ENCODE measurements at regions not wholly inside any gene's neighbourhood (a gene's known extent, or its start where the extent isn't known, plus 50 kb on each side); places are given as distances from the start of the nearest gene placed in this dataset.

- TF ChIP-seq CENPT (CRISPR knock-in tag; IDR thresholded peaks at IDR 0.05; ENCODE audit: low read depth) (no peak), ZNF569 (CRISPR knock-in tag; IDR thresholded peaks at IDR 0.05; ENCODE audit: borderline replicate concordance) (no peak), SALL1 (CRISPR knock-in tag; IDR thresholded peaks at IDR 0.05) (no peak)
- Histone ChIP-seq H3K4me2 (ENCODE audit: low read depth, low read length) (no peak overlapping the region), H3K9ac (ENCODE audit: insufficient read depth, low read depth, low read length) (no peak overlapping the region), H3K9me3 (ENCODE audit: low read length) (no peaks in the 10 kb centered on the region), H3K27me3 (ENCODE audit: control insufficient read depth in 1 of 2, insufficient read depth in 2 of 2, low read length in 2 of 2) (no peaks in the 10 kb centered on the region), H3K36me3 (replicated peaks in 1 of 2; ENCODE audit: control insufficient read depth in 1 of 2, insufficient read depth in 2 of 2, low read length in 2 of 2) (no peaks in the 10 kb centered on the region), H2AFZ (ENCODE audit: low read length) (no peak overlapping the region), H3K4me3 (replicated peaks in 1 of 3; ENCODE audit: insufficient read depth in 1 of 3, low read depth in 2 of 3, low read length in 3 of 3) (no peak overlapping the region), H3K4me1 (ENCODE audit: insufficient read depth, low read length) (no peaks in the 10 kb centered on the region), H4K20me1 (ENCODE audit: insufficient read depth, low read length) (no peaks in the 10 kb centered on the region), H3K27ac (ENCODE audit: extremely low read length, insufficient read depth, low read length) (no peak overlapping the region), H3K79me2 (ENCODE audit: insufficient read depth, low read length) (no peaks in the 10 kb centered on the region)
- in situ Hi-C loops (cut with HindIII; ENCODE audit: extremely low pct_ligation_motif_present, low pct_unique_long_range_greater_than_20kb): no loop called here
- DNase-seq (ENCODE audit: low spot score) (no peak), ATAC-seq (no peak), FAIRE-seq (no peak)
- intact Hi-C loops (cut with micrococcal nuclease; ENCODE audit: unreplicated experiment): no loop called here
- no TSS peak for BruUV-seq (replicated peaks)
- WGBS (ENCODE audit: low lambda C conversion rate): 25% methylated on average over 1 of the region's 1 CpG
- ChIA-PET CTCF (ENCODE audit: low intra/inter-chr PET ratio, low total read pairs) (no interaction called here), POLR2A (no interaction called here)
Measured at GRCh38 chr9:38216572-38216971, 147.5 kb upstream of the SHB start.

- 5% methylated on average over 3 of the region's 3 CpGs for WGBS (ENCODE audit: low lambda C conversion rate)
- Histone ChIP-seq H3K36me3 (replicated peaks in 1 of 2; ENCODE audit: control insufficient read depth in 1 of 2, insufficient read depth in 2 of 2, low read length in 2 of 2) (no peaks in the 10 kb centered on the region), H3K9ac (ENCODE audit: insufficient read depth, low read depth, low read length) (no peak overlapping the region), H3K4me1 (ENCODE audit: insufficient read depth, low read length) (no peaks in the 10 kb centered on the region), H4K20me1 (ENCODE audit: insufficient read depth, low read length) (no peaks in the 10 kb centered on the region), H3K79me2 (ENCODE audit: insufficient read depth, low read length) (no peaks in the 10 kb centered on the region), H3K4me3 (replicated peaks in 1 of 3; ENCODE audit: insufficient read depth in 1 of 3, low read depth in 2 of 3, low read length in 3 of 3) (no peak overlapping the region), H3K9me3 (ENCODE audit: low read length) (no peaks in the 10 kb centered on the region), H3K27me3 (ENCODE audit: control insufficient read depth in 1 of 2, insufficient read depth in 2 of 2, low read length in 2 of 2) (no peaks in the 10 kb centered on the region), H3K4me2 (ENCODE audit: low read depth, low read length) (no peak overlapping the region), H2AFZ (ENCODE audit: low read length) (no peak overlapping the region), H3K27ac (ENCODE audit: extremely low read length, insufficient read depth, low read length) (no peak overlapping the region)
- no TSS peak for BruUV-seq (replicated peaks)
- ChIA-PET POLR2A (no interaction called here), CTCF (ENCODE audit: low intra/inter-chr PET ratio, low total read pairs) (no interaction called here)
- DNase-seq (ENCODE audit: low spot score): no peak
- ATAC-seq: no peak
- no peak for FAIRE-seq
- intact Hi-C loops (cut with micrococcal nuclease; ENCODE audit: unreplicated experiment) (no loop called here), in situ Hi-C loops (cut with HindIII; ENCODE audit: extremely low pct_ligation_motif_present, low pct_unique_long_range_greater_than_20kb) (no loop called here)
- no peak for TF ChIP-seq ZBTB49 (CRISPR knock-in tag; IDR thresholded peaks at IDR 0.05; ENCODE audit: borderline replicate concordance)
- no peak for TF ChIP-seq ZNF10 (CRISPR knock-in tag; IDR thresholded peaks at IDR 0.05; ENCODE audit: borderline replicate concordance, low read depth)
- no peak for TF ChIP-seq CCDC6 (CRISPR knock-in tag; IDR thresholded peaks at IDR 0.05)
- no peak for TF ChIP-seq RFX3 (CRISPR knock-in tag; IDR thresholded peaks at IDR 0.05)
- TF ChIP-seq SP5 (CRISPR knock-in tag; IDR thresholded peaks at IDR 0.05; ENCODE audit: borderline replicate concordance, low read depth): no peak
- no peak for TF ChIP-seq NFE2L1 (CRISPR knock-in tag; IDR thresholded peaks at IDR 0.05; ENCODE audit: borderline replicate concordance)
- no peak for TF ChIP-seq SNAI1 (CRISPR knock-in tag; IDR thresholded peaks at IDR 0.05; ENCODE audit: borderline replicate concordance)
- TF ChIP-seq ZNF770 (CRISPR knock-in tag; IDR thresholded peaks at IDR 0.05): no peak
- no peak for TF ChIP-seq KAT7 (CRISPR knock-in tag; IDR thresholded peaks at IDR 0.05; ENCODE audit: borderline replicate concordance)
- no peak for TF ChIP-seq ZNF589 (CRISPR knock-in tag; conservative IDR thresholded peaks at IDR 0.05)
- no peak for TF ChIP-seq MATR3 (CRISPR knock-in tag; IDR thresholded peaks at IDR 0.05)
Measured at GRCh38 chr9:38215465-38215864, 146.4 kb upstream of the SHB start.
